Uterus (tissue), 3 donors: ENCODE measurements at regions not wholly inside any gene's neighbourhood (a gene's known extent, or its start where the extent isn't known, plus 50 kb on each side); places are given as distances from the start of the nearest gene placed in this dataset.
"Not testable (repeated sequence)": the region's sequence is repeated elsewhere in the genome, so short reads cannot be mapped to it uniquely, and the experiment has no call there.

Experiments
- DNase-seq, 2 donors: peaks; one replicate each; pipeline ENCODE4 v3.0.0-alpha.2; 2019 to 2020
- H3K27ac ChIP-seq, 2 donors: fragments of 200-600 bp; sonication (generic); 1 replicate in 1 of 2; 2 replicates in 1 of 2; pipeline ENCODE4 v1.5.1; 2016 to 2018
- H3K27me3 ChIP-seq, 2 donors: fragments of 200-600 bp; sonication (generic); one replicate each; pipeline ENCODE4 v1.5.1; 2018 to 2019; ENCODE audit warnings: control low read depth in 1 of 2
- H3K36me3 ChIP-seq, 2 donors: fragments of 200-600 bp; sonication (generic); one replicate each; pipeline ENCODE4 v1.5.1; 2019; ENCODE audit warnings: control low read depth in 1 of 2
- H3K4me1 ChIP-seq, 2 donors: fragments of 200-600 bp; sonication (generic); one replicate each; pipeline ENCODE4 v1.5.1; 2018 to 2019; ENCODE audit warnings: control low read depth in 1 of 2
- H3K4me3 ChIP-seq, 2 donors: fragments of 200-600 bp; sonication (generic); 1 replicate in 1 of 2; 2 replicates in 1 of 2; pipeline ENCODE4 v1.5.1; 2018 to 2019; ENCODE audit warnings: mild to moderate bottlenecking in 1 of 2
- H3K9me3 ChIP-seq, 2 donors: fragments of 200-600 bp; sonication (generic); one replicate each; pipeline ENCODE4 v1.5.1; 2019; ENCODE audit warnings: control low read depth in 1 of 2
- POLR2A ChIP-seq, 2 donors: fragments of 450-650 bp; IDR thresholded peaks; one replicate each; pipeline ENCODE4 v1.6.1; 2016; ENCODE audit warnings: antibody characterized with exemption in 2 of 2, mild to moderate bottlenecking in 1 of 2, moderate library complexity in 1 of 2
- intact Hi-C: fragments of 100-400 bp; cut with DNase I; formaldehyde crosslinking; loops from one replicate; pipeline ENCODE4 v1.15.1; 2023; ENCODE audit warnings: low total_unique reads
- TF ChIP-seq, protein P1 (sequence below), 4 experiments: fragments of 200-600 bp in 2 of 4; fragments of 450-650 bp in 2 of 4; sonication (generic) in 2 of 4; IDR thresholded peaks; one replicate each; pipeline ENCODE4 v1.5.1; 2016 to 2019; ENCODE audit warnings: antibody characterized with exemption in 4 of 4, mild to moderate bottlenecking in 2 of 4, moderate library complexity in 1 of 4
- donor health status: DM: yes; HTN: yes; CAD: no.

DNA sequence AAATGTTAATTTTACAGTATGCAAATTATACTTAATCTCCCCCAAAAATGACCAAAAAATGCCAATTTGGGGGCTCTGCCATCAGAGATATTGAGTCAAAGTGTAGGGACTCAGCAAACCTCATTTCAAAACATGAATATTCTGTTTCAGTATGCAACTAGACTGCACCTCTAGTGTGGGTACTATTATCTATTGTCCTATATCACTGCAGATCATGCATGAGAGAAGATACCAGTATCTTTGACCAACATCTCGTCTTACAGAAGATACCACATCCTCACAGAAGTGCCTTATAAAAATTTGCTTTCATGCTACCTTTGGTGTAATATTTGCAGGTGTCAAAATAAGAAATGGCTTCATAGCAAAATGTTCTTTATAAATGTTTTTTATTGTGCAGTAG lies 623.8 kb downstream of the TENT5A start:
- Histone ChIP-seq H3K36me3 (no peaks in the 10 kb centered on the region), H3K27ac (no peak overlapping the region), H3K9me3 (no peaks in the 10 kb centered on the region), H3K4me1 (no peaks in the 10 kb centered on the region), H3K4me3 (no peak overlapping the region), H3K27me3 (no peaks in the 10 kb centered on the region)
- no peak for DNase-seq
- intact Hi-C loops = no loop called here
- TF ChIP-seq POLR2A (IDR thresholded peaks at IDR 0.05) = no peak
- TF ChIP-seq, protein P1, sequence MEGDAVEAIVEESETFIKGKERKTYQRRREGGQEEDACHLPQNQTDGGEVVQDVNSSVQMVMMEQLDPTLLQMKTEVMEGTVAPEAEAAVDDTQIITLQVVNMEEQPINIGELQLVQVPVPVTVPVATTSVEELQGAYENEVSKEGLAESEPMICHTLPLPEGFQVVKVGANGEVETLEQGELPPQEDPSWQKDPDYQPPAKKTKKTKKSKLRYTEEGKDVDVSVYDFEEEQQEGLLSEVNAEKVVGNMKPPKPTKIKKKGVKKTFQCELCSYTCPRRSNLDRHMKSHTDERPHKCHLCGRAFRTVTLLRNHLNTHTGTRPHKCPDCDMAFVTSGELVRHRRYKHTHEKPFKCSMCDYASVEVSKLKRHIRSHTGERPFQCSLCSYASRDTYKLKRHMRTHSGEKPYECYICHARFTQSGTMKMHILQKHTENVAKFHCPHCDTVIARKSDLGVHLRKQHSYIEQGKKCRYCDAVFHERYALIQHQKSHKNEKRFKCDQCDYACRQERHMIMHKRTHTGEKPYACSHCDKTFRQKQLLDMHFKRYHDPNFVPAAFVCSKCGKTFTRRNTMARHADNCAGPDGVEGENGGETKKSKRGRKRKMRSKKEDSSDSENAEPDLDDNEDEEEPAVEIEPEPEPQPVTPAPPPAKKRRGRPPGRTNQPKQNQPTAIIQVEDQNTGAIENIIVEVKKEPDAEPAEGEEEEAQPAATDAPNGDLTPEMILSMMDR (IDR thresholded peaks at IDR 0.05) = no peak

DNA sequence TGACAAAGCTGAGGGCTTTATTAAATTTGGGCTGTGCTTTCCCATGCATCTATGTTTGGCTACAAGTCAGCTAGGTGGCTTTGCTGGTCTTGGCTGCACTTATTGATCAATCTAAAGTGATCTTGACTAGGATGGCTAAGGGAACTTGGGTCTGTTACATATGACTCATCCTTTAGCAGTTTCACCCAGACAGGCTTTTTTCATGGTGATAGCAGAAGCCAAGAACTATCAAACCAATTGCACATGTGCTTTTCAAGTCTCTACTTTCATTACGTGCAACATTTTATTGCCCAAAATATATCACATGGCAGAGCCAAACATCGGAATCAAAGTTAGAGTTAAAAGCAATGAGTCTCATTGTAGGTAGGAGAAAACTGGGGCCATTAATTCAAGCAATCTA lies 626.3 kb downstream of the TENT5A start:
- intact Hi-C loops = no loop called here

DNA sequence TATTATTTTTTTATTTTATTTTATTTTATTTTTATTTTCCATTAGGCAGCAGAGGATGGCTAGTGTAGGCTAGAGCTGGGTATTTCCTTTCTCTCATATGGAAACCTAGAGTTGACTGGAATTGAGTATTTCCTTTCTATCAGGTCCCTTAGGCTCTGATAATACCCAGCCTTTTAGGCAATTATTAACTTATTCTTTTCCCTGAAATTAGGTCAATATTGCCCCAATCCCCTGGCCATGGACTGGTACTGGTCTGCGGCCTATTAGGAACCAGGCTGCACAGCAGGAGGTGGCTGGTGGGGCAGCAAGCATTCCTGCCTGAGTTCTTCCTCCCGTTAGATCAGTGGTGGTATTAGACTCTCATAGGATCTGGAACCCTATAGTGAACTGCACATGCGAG lies 632.2 kb downstream of the TENT5A start:
- no peak for TF ChIP-seq POLR2A (IDR thresholded peaks at IDR 0.05)
- TF ChIP-seq, protein P1 (IDR thresholded peaks at IDR 0.05) = no peak
- no peak overlapping the region for H3K4me3 ChIP-seq
- intact Hi-C loops = no loop called here
- H3K36me3 ChIP-seq = no peaks in the 10 kb centered on the region
- H3K27ac ChIP-seq = no peak overlapping the region
- H3K4me1 ChIP-seq = no peaks in the 10 kb centered on the region
- no peaks in the 10 kb centered on the region for H3K9me3 ChIP-seq
- DNase-seq = no peak
- H3K27me3 ChIP-seq = no peaks in the 10 kb centered on the region

More for the DNA sequence above, 626.3 kb downstream of the TENT5A start:
- Histone ChIP-seq H3K4me1 (no peaks in the 10 kb centered on the region), H3K27ac (no peak overlapping the region), H3K27me3 (no peaks in the 10 kb centered on the region), H3K4me3 (no peak overlapping the region), H3K36me3 (no peaks in the 10 kb centered on the region), H3K9me3 (no peaks in the 10 kb centered on the region)
- no peak for DNase-seq
- TF ChIP-seq POLR2A (IDR thresholded peaks at IDR 0.05) = no peak
- TF ChIP-seq, protein P1 (IDR thresholded peaks at IDR 0.05) = no peak

GRCh38 chr6:81105998-81106397 lies 646.5 kb downstream of the TENT5A start:
- Histone ChIP-seq H3K4me1 (no peaks in the 10 kb centered on the region), H3K9me3 (no peaks in the 10 kb centered on the region), H3K27me3 (no peaks in the 10 kb centered on the region), H3K4me3 (no peak overlapping the region), H3K36me3 (no peaks in the 10 kb centered on the region), H3K27ac (no peak overlapping the region)
- TF ChIP-seq, protein P1 (IDR thresholded peaks at IDR 0.05) = no peak
- TF ChIP-seq POLR2A (IDR thresholded peaks at IDR 0.05) = no peak
- intact Hi-C loops = no loop called here
- no peak for DNase-seq

DNA sequence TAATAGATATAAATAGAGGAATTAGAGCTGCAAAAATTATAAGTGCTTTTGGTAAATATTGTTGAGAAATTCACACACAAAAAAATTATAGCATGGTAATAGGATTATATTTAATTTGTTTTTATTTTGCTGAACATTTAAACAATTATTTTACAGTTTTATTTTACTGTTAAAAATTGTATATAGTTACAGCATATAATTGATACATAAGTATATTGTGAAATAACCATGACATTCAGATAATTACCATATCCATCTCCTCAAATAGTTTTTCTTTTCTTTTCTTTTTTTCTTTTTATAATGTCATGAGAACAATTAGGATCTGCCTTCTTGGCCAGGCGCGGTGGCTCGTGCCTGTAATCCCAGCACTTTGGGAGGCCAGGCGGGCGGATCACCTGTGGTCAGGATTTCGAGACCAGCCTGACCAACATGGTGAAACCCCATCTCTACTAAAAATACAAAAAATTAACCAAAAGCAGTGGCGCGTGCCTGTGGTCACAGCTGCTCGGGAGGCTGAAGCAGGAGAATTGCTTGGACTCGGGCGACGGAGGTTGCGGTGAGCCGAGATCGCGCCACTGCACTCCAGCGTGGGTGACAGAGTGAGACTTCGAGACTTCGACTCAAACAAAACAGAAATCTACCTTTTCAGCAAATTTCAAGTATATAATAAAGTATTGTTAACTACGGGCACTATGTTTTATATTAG lies 654.2 kb downstream of the TENT5A start:
- no peak overlapping the region for H3K4me3 ChIP-seq
- intact Hi-C loops = no loop called here

DNA sequence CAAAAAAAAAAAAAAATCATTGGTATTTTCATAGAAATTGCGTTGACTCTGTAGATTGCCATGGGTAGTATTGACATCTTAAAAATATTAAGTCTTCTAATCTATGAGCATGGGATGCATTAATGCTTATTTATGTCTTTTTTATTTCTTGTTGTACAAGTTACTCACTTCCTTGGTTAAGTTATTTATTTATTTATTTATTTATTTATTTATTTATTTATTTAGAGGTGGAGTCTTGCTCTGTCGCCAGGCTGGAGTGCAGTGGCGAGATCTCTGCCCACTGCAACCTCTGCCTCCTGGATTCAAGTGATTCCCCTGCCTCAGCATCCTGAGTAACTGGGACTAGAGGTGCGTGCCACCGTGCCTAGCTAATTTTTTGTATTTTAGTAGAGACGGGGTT lies 656.0 kb downstream of the TENT5A start:
- H3K4me1 ChIP-seq, H3K9me3 ChIP-seq, H3K4me3 ChIP-seq, H3K27me3 ChIP-seq, DNase-seq, H3K27ac ChIP-seq, H3K36me3 ChIP-seq, intact Hi-C loops: not testable (repeated sequence)

More for the DNA sequence above, 654.2 kb downstream of the TENT5A start:
- DNase-seq = no peak
- TF ChIP-seq POLR2A (IDR thresholded peaks at IDR 0.05) = no peak
- H3K9me3 ChIP-seq = no peaks in the 10 kb centered on the region
- no peaks in the 10 kb centered on the region for H3K4me1 ChIP-seq
- H3K27me3 ChIP-seq = no peaks in the 10 kb centered on the region
- no peak overlapping the region for H3K27ac ChIP-seq
- H3K36me3 ChIP-seq = no peaks in the 10 kb centered on the region
